Myocyte (in vitro differentiated cells): ENCODE measurements at regions not wholly inside any gene's neighbourhood (a gene's known extent, or its start where the extent isn't known, plus 50 kb on each side); places are given as distances from the start of the nearest gene placed in this dataset.

Experiments used
- DNase-seq: peaks from one replicate; pipeline ENCODE4 v3.0.0-alpha.2; 2012; ENCODE audit warnings: low read depth

DNA sequence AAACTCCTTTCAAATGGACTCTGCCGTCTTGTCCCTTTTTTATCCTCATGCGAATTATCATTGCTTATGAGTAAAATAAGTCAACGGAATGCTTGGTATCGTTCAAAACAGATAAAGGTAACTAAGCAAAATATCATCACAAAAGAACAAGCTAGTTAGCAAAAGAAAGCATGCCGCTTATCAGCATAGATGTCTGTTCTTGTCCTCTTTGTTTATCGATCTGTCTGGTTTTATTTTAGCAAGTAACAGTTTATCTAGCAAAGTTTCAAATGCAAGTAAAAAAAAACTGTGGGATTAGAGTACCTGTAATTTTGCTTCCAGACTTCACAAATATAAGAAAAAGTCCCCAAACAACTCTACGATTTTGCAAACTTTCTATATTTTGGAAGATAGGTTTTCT lies 561.5 kb downstream of the USP25 start:
- DNase-seq = no peak

DNA sequence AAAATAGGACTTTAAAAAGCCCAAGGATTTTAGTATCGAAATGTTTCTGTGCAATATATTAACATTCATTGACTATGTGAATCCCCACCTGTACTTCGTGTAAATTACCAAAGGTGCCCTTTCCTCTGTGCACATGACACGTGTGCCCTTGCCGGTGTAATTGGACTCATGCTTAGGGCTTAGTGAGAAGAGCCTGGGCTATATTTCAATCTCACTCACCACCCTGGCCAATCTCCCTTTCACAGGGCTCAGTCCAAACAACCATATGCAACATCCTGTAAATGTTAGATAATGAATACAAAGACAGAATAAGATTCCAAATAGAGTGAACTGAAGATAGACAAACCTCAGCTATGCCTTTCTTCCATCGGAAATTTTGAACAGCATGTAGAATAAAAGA lies 564.3 kb downstream of the USP25 start:
- no peak for DNase-seq

DNA sequence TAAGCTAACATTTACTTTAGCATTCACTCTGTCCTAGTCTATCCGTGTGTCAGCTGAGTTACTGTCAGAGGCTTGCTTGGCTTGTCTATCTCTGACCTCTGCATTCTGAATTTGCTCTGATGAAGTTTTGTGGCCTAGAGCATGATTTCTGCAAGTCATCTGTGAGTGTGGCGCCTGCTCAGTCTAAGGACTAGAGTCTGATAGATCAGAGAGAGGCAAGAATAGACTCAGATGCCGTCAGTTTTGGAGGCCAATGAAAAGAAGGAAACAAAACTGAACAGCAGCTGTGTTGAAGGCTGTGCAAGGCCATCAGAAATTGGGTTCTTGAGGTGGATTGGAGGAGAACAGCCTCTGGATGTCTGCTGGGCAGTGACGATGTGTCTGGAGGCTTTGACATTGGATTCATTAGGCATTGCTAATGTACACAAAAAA lies 573.1 kb downstream of the USP25 start:
- DNase-seq = peak; percentile 63

DNA sequence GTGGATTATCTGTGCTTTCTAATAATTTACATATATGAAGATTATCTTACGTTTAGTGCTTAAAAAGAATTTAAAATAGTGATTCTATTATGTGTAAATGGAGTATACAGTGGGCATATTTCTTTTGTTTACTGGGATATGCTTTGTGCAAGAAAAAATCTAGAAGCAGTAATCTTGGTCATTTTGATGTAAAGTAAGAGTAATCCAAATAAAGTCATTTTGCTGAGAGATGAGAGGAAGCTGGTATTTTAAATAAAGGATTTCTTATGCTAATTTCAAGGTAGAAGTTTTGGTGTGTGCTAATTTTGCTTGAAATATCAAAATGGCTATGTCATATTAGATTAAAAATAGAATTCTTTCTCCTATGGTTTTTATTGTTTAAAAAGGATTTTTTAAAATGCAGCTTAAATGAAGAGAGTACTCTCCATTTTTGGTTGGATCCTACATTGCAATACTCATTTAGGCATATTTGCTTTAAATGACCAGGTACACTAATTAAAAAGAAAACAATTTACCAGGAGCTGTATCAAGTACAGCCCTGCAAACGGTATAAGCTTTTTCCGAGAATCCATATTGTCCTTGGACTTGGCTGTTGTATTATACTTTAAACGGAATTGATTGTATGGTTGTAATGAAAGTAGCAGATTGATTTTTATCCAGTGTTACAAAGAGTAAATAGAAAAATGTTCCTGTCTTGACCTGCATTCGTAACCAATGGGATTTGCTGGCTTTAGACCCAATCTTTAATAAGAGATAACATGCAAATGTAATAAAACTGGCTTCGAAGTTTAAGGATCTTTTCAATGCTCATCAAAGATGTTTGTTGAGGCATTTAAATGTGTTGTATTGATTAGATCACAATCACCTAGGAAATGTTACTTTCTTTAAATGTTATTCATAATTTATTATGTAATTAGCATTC lies 574.7 kb downstream of the USP25 start:
- no peak for DNase-seq

DNA sequence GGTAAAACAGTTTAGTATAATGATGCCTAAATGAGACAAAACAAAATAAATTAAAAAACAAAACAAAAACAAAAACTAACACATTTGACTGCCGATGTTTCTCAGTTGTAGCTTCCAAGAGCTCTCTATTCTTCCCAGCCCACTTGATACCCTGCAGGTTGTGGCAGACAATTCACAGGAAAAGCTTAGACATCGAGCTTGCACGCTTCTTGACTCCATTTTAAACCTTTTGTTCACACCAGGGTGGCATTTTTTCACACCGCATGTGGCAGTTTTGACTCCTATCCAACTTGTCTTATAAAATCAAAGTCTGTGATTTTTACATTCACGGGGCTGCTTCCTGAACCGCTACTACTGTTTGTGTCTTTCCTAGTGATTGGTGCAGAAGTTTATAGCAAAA lies 575.9 kb downstream of the USP25 start:
- no peak for DNase-seq

DNA sequence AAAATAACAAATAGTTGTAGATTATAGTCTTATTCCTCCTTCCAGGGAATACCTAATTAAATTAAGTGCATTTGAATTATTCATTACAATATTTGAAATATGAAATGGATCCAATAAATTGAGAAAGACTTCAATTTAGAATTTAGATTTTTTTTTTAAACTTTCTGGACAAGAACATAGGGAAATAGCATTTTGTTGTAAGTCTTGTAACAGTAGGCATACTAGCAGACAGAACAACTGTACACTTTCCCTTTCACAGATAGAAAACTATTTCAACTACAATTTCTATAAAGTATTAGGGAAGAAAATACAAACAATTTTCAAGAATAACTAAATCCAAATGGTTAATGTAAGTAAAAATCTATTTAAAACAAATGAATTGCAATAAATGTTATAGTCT lies 577.5 kb downstream of the USP25 start:
- no peak for DNase-seq

DNA sequence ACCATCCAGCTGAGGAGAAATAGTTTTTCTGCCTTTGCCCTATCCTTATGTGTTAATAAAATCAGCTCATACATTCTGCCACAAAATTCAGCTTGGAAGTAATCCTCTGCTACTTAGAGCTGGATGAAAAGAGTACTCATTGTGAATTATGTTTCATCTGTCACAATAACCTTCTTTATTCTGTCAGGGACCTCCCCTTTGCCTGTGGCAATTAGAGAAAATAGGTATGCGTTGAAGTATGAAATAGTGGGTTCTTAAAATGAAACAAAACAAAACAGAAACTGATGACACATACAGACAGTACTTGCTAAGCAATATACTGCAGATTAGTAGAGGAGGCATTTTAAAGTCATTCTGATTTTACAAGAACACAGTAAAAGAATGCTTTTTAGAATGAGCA lies 578.5 kb downstream of the USP25 start:
- no peak for DNase-seq

DNA sequence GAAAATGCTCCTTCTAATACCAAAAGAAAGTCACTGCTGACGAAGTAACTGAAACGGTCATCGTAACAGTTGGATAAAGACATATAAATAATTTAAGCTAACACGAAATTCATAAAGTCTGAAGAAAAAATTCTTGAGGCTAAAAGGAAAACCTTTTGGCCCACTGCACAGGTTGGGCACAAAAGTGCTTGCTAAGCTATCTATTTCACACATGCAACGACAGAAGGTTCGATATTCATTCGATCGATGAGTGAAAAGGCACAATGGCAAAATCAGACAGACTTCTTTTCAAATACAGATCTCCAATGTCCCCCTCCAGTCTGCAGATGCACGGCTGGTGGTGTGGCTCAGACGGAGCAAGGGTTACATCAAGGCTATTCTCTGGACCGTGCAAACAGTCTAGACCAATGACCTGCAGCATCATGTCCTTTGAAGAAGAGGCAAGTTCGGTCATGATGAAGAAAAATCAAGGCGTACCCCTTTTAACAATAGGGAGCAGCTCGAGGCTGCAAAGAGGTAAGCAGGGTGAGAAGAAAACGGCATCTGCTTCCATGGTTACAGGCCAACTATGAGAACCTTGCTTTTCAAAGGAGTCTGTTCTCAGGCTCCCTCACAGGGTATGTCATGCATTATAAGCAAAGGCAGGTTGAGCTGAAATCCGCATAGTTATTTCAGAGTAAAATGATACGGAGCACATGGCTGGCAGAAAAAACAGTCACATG lies 579.6 kb downstream of the USP25 start:
- DNase-seq = no peak

DNA sequence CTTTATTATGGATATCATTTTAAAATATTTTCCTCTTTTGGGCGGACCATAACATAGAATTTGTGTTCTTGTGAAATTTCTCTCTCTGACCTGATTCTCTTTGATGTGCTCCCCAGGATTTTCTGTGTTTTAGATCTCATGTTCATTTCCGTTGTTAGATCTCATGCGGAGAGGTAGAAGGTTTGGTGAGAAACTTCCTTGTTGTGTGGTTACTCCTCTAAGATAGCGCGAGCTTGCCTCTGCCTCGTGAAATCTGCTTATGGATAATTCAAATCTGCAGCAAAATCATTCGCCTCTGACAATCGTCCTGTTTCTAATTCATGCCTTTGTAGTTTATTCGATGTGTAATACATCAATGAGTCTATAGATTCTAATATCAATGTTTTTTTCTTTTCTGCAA lies 580.4 kb downstream of the USP25 start:
- DNase-seq = no peak

DNA sequence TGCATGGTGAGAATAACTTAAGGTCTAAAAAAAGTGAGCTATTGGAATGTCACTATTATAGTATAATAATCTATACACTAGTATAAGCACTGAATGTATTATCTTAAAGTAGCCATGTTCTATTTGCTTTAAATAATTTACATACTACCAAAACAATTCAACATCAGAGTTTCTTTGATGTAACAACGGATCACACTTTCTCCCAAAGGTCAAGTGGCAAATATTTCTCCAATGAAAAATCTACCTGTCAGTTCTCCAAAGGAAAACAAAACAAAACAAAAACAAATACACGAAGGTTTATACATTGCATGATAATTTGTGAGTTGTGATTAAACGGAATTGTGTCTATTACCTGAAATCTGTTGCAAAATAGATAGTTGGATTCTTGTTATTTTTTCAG lies 581.4 kb downstream of the USP25 start:
- no peak for DNase-seq

DNA sequence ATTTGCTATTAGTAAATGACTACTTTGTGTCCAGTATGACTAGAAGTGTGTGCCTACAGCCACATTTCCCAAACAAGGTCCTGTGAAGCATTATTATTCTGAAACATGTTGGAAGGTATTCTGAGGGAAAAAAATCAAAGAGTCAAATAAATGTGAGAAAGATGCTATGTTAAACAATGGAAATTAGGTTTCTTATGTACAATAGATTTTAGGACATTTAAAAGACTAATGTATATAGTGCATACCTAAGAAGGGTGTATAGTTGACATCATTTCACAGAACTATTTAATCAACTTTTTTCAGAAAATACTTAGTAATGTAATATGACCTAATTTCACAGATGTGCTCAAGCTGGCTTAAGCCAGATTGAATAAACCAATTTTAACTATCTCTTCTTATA lies 582.5 kb downstream of the USP25 start:
- no peak for DNase-seq

DNA sequence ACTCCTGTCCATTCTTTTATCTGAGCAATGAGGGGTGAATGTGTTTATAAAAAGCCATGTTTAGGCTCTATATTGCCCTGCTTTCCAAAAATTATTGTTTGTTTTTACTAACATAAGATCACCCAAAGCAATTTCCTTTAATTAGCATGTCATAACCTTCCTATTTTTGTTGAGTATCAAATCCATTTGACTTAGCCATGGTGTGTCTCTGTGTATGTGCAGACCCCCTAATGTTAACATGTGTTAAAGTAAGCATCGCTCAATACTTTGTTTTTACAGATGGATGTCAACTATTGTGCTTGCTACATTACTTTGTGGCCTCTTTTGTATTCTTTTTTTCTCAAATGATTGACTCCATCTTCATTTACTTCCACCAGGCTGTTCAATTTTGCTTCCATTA lies 585.4 kb downstream of the USP25 start:
- no peak for DNase-seq

DNA sequence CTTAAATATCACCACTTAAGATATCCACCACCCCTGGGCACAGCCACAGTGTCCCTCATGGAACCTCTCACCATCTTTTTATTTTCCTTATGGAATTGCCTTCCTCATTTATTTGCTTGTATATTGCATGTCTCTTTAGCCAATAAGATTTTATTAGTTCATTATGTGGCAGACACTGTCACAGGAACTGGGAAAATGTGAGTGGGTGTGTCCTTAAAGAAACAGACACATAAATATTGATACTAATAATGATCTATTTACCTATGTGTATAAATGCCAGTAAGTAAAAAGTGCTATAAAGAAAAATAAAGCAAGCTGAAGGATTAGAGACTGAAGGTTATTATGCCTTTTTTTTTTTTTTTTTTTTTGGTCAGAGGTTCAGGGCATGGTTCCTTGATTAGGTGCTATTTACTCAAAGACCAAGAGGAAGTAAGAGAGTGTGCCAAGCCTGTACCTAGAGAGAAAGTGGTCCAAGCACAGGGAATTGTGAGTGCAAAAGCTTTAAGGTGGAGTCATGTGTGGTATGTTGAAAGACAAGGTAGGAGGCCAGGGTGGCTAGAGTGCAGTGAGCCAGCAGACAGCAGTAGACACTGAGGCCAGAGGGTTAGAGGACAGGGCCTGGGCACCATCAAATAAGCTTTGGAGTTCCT lies 589.0 kb downstream of the USP25 start:
- no peak for DNase-seq

DNA sequence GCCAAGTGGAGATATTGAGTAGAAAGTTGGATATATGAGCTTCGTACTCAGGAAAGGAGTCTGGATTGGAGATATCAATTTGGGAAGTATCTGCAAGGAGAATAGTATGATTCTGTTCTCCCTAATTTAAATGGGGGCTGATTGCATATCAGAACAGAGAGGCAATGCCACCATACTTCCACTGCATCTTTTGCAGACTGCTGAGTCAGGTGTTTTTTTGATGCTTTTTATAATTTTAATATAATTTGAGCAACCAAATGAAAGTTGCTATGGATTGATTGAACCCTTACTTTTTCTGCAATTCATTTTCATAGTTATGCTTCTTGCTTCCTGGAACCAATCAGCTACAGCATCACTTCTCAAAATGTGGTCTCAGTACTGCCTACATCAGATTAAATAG lies 590.3 kb downstream of the USP25 start:
- DNase-seq = no peak

DNA sequence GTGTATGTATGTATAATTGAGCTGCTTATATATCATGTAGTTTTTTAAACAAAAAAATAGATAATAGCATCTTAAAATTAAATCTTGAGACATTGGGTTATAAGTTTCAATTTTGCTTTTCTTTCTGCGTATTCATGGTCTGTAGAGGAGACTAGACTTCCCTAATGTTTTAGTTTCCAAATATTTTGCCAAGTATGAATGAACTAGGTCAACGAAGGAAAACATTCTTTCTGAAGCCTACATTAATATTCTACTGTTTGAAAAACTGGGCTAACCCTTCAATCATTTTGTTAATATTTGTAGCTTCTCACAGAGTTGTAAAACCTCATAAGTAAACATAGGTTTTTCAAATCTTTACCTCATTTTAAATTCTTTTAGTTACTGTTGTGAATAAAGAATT lies 592.7 kb downstream of the USP25 start:
- DNase-seq = no peak

DNA sequence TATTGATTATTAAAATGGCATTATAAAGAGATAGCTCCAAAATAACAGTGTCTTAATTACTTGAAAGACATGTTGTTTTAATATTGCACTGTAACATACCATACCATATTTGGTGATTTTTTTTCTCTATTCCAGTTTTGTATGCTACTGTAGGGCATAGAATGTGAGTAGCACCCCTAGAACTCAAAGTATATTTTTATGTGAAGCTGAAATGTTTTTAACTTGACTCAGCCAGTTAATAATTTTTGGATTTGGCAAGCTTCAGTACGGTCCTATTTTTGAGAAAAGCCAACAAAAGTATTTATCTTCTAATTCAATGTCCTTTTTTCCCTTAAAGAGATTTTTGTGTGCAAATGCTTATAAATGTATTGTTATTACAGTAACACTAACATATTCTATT lies 593.8 kb downstream of the USP25 start:
- DNase-seq = no peak

DNA sequence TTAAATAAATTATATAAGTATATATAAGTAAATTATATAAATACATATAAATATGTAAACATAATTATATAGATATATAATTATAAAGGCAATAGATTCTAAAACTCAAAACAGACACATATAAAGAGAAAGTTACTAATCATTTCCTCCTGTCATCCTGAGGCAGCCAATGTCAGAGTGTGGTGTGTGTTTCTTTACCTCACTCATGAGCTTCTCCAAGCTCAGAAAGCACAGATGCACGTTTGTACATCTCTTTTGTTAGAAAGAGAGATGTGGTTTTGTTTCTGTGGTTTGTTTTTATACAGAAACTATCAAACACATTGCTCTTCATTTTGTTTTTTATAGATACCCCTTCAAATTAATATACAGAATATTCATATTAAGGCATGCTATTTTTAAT lies 594.8 kb downstream of the USP25 start:
- no peak for DNase-seq

DNA sequence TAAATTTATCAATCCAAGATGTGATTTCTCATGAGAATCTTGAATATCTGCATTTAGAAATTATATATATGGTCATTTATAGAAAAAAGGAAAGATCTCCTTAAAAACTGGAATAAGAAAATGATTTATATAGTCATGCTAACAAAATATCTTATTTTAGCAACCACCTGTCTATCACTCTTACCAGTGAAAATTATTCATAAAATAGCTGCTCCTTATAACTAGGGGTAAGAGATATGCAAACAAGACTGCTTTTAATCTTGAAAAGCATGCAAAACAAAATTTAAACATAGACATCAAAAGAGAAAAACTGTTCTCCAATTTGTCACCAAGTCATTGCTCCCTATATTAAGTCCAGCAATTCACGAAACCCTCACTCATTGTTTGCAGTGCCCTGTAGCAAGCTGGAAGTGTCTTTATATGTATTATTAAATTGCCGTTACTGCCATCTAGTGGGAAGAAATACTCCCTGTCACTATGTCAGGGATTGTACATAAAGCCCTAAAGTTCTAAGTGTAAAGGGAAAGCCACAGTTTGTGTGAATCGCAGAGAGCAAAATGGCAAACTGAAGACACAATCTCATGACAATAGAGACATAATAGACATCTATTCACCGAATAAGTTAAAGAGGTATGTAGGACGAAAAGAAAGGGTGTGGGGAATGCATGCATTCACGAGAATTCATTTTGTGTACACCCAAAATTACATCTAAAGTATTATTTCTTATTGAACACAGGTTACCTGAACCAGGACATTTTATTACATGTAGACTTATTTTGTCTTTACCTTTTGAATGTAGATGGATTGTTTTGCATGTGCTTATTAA lies 600.5 kb downstream of the USP25 start:
- peak; percentile 81 for DNase-seq

DNA sequence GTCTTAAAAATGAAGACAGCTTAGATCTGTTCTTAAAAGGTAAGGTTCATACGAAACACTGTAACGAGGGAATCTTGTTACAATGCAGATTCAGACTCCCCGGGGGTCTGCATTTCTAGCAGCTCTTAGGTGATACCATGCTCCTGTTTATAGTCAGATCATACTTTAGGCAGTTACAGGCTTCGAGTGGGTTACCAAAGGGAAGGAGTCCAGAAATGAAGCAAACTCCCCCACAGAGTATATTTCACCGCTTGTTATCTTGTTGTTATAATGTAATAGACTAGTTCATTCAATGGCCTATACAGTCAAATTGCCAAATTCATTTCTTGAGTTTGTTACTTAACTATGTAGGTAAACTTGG lies 601.1 kb downstream of the USP25 start:
- no peak for DNase-seq

DNA sequence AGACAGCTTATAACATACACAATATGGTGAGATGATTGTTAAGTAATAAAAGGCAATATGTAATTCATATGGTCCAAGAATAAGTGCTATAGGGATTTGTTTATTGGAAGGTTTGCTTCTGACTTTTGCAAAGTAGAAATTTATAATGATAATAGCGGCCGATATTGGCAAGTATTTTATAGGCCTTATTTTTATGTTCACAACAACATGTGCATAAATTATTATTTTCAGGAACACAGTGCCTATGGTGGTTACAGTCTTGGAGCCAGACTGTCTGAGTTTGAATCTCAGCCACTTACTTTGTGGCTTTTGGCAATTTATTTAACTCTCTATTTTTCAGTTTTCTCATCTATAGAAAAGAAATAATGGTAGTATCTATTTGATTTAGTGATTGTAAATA lies 607.5 kb downstream of the USP25 start:
- DNase-seq = no peak

DNA sequence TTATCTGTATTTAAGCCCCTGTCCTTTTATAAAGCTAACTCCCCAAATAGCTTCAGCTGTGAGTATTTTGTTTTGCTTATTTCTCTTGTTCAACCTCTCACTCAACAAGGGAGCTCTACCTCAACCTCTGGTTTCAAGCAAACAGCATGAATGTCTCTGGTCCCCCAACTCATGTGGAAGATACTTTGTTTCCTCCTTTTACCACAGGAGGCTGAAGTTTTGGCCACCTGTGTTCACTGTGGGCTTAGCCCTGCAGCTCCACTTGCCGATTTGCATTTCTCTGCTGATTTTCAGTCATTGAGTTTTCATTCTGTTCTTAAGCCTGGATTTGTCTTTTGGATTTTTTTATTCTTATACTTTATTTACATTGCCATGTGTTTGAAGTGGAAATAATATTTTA lies 613.1 kb downstream of the USP25 start:
- DNase-seq = no peak
